HG03039 (cell line): ENCODE measurements at regions not wholly inside any gene's neighbourhood (a gene's known extent, or its start where the extent isn't known, plus 50 kb on each side); places are given as distances from the start of the nearest gene placed in this dataset.

Source experiments
- ATAC-seq: cut with Tn5 transposase; IDR thresholded peaks from one replicate; pipeline ENCODE4 v1.9.1; 2021; ENCODE audit warnings: mild to moderate bottlenecking, moderate library complexity; ENCODE audit not compliant: unreplicated experiment

DNA sequence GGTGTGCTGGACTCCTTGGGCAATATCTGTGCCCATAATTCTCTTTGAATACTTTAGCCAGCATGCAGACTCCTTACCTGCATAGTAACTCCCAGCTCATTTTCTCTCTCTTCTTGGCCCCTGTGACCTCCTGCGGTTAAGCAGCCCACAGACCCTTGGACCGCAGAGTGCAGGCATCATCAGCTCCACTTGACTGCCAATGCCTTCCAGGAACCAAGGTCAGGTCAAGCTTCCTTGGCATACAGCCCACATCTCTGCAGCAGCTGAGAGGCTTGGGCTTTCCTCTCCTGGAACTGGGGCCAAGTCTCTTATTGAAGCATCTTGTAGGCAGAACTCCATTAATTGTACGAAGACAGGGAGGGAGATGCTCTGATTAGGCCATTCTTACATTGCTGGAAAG lies 130.1 kb upstream of the PIEZO2 start:
- no peak for ATAC-seq

DNA sequence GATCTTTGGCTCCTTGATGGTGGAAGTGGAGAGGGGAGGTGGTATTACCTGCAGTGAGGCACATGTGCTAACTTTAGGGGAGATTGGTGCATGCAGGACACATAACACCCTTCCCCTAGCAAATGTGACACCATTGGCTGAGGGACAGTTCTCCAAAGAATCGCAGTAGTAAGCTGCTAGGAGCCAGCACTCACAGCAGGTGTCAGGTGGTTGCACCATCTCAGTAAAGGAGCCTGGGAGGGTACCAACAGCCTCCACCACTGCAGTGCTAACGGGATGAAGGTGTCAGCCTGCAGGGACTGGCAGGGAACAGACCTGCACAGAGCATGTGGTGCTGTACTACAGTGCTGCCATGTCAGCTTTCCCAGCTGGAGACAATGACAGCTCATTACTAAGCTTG lies 127.3 kb upstream of the PIEZO2 start:
- no peak for ATAC-seq

DNA sequence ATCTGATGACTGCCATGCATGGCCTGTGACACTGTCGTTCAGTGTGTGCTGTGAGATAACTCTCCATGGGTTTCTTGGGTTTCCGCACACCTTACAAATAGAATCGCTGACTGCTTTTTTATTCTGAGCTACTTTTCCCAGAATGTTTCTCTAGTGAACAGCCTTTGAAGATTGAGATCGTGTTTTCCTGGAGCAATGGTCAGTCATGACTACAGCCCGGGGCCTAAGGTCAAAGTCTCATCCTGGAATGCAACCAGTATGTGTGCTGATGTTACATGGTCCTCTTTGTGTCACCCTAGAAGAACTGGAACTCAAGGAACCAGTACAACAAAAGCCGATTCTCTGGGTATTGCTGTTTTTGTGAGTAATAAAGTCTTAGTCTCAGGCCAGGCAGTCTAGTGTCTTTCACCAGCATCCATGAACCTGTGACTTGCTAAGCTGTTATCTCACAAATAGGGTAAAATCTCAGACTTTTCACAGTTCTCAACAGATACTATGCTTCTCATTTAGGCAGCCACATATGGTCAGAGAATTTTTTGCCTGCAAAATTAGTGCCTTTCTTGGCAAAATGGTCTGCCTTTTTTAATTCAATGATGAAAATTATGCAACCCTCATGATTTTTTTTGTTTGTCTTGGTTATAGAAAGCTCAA lies 124.9 kb upstream of the PIEZO2 start:
- ATAC-seq, result no peak

DNA sequence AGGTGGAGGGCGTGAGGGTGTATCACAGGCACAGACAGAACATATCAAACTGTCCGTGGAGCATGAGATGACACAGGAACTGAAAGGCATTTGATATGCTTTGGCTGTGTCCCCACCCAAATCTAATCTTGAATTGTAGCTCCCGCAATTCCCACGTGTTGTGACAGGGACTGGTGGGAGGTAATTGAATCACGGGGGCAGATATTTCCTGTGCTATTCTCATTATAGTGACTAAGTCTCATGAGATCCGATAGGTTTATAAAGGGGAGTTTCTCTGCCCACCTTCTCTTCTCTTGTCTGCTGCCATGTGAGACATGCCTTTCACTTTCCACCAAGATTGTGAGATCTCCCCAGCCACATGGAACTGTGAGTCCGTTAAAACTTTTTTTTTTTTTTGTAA lies 123.1 kb upstream of the PIEZO2 start:
- ATAC-seq, result no peak

DNA sequence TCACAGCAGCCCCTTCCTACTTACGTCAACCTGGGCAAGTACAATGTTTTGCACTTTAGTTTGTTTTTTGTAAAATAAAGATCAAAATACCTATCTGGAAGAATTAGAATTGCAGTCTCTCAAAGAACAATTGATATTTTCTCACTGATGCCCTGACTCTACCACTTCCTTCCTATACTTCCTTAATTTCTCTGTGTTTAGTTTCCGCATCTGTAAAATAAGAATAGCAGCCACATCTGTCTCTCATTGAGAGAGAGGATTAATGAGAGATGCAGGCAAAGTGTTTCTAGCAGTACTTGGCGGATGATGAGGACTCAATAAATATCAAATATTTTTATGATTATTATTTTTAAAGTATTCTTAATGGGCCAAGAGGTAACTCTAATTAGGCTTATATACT lies 122.6 kb upstream of the PIEZO2 start:
- ATAC-seq, result no peak

DNA sequence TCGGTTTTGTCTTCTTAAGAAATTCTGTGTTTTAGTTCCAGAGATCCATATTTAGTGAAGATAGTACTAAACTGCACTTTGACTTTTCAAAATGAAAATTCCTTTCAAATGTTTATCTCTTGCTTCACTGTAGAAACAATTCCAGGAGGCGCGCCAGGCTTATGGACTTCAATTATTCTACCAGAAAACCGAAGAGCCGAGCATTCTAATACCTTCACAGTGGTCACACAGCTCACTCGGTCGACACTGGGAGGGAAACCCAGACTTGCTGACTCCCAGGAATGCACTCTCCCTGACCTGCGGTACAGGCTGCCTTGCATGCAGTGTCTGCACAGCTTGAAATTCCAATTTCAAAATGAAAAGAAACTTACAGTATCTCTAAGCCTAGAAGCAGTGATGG lies 119.9 kb upstream of the PIEZO2 start:
- no peak for ATAC-seq

DNA sequence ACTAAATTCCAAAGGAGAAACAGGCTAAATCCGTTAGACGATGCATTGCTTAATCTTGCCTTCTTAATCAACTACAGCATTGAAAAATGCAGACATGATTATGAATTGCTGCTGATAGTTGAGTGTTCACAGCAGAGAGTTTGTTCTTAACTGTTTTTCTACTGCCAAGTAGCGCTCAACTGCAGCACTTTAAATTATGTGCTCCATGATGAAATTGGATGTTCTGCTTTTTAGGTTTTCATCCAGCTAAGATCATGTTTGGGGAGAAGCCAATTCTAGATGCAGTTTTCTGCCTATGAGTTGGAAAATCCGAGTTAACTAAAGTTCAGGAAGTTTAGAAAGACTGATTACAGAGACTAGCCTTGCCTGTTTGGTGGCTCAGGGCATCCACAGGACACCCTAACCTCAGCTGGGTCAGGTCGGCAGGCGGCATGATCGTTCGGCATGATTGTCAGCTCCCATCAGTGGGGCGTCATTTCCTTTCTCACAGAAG lies 119.4 kb upstream of the PIEZO2 start:
- ATAC-seq, result no peak

DNA sequence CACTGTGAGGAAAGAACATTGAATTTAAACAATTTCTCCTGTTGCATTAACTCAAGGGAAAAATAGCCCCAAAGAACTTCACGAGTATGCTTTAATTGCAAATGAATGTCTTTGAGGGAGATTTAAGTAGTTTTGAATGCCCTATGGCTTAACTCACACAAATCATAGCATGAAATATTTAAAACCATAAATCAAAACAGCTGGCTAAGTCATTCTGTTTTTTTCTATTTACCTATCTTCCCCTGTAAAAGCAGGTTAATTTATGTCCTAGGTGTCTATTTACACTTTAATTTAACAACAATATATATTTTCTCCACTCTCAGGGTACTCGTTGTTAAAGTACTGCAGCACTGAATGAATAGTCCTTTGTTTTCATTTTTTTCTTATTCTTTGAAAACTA lies 118.8 kb upstream of the PIEZO2 start:
- no peak for ATAC-seq

DNA sequence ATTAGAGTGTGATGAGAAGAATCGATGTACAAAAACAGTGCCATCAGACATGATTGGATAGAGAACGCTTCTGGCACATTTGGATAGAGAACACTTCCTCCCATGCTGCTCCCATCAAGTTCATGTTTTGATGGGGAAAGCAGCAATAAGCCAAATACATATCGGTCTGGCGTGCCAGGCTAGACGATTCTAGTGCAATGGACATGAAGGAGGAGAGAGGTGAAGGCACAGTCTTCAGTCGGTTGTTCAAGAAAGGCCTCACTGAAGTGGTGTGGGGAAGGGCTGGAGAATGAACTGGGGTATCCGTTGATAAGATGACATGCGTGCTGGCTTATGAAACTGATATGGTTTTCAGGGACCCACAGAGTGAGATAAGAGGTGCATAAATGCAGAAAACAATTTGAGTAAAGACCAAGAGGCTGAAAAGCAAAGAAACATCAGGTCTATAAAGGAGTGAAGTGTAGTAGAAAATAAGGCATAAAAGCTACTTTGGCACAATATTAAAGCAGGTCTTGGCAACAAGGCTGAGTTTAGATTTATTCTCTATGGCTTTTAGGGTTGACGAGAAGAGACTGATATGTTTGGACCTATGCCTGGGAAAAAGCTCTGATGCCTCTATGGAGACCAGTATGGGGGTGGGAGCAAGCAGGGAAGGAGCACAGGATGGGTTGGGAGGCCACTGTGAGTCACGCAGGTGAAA lies 117.6 kb upstream of the PIEZO2 start:
- no peak for ATAC-seq

DNA sequence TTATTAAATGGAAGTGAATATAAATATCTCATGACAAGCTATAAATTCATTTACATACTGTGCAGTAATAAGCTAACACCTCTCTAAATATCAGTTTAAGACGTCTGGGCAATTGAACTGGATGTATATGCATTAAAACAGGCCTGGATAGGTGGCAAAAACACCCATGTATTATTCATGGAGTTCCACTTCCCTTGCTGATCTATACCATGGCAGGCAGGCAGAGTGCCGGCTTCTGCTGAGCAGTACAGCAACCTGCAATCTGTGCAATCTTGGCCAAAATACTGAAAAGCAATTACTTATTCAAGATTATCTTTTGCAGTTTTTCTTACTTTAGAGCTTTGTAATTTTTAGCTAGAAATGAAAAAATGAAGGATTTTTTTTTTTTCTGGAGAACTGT lies 112.1 kb upstream of the PIEZO2 start:
- ATAC-seq, result no peak

DNA sequence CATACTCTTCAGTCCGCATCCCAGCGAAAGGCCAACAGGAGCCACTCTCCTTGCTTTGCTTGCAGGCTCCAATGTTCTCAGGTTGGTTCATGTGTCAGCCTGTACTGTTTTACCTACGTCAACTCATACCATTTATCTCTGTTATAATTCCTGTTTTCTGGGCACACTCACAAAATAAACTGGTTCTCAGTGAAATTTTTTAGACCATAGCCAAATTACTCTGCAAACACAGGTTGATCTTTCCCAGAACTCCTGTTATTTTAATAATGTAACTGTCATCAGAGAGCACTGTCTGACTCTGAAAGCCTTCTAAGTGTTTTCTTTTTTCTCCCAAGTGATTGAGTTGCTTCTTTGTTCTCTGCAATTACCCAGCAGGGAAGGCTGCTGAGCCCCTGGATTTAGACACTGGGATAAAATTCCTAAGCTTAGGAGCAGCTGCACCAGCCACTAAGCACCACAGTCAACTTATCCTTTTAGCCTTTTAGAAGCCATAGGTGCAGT lies 111.6 kb upstream of the PIEZO2 start:
- ATAC-seq, result no peak

DNA sequence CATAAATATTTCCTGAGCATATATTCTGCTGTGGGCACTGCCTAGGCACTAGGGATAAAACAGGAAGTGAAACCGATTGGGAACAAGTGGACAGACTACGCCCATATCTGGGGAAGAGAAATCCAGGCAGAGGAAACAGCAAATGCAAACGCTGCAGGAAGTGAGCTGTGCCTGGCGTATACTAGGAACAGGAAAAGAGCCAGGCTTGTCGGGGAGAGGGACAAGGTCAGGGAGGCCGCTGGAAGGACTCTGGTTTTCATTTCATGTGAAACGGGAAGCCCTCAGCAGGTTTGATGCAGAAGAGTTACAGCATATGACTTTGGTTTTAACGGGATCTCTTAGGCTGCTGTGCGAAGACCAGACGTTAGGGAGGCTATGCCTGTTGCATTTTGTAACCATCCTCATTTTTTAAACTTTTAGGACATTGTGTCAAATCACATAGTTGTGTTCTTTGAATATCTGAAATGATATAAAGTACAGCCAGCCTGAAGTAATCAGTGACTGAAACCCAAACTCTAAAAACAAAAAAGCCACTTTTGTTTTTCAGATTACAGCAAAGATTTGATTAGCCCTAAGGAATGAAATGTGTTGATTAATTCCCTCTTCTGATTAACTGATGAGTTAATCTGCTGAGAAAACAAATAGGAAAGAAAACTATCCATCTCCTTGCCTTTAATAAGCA lies 110.2 kb upstream of the PIEZO2 start:
- no peak for ATAC-seq

DNA sequence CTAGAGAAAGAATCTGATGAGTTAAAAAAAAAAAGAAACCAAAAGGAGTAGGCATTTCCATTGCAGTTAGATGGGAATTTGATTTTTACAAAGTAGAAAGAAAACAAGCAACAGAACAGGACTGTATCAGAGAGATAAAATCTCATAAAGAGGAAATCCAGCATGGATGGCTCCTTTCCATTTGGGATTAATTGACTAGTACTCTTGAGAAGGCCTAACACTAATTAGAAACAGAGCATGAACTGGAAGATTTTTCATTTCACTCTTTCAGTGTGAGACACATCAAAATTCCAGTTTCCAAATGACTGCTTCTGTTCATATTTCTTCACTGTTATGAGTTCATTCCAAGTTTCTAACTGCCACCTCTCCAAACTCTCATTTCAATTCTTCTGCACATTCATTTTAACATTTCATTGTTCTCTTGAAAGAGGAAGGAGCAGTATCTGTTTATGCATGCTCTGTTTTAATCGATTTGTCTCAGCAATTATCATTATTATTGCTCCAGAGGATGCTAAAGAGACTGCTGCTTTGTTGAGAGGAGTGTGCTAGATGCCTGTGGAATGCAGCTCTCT lies 108.8 kb upstream of the PIEZO2 start:
- no peak for ATAC-seq

DNA sequence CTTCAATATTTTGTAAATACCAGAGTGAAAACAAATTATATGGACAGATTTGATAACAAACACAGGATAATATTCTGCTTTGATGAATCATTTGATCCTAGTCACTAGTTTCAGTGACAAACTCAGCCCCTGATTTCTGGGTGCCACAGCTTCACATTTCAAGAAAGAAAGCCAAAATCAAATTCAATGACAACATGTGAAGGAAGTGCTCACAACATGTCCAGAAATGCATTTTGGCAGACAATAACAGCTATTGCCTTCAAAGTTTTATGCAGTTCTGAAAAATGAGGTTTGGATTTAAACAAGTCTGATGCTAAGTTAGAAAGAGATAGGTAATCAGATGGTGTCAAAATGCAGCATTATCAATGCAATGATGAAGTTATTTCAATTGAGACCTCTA lies 106.9 kb upstream of the PIEZO2 start:
- ATAC-seq, result no peak

DNA sequence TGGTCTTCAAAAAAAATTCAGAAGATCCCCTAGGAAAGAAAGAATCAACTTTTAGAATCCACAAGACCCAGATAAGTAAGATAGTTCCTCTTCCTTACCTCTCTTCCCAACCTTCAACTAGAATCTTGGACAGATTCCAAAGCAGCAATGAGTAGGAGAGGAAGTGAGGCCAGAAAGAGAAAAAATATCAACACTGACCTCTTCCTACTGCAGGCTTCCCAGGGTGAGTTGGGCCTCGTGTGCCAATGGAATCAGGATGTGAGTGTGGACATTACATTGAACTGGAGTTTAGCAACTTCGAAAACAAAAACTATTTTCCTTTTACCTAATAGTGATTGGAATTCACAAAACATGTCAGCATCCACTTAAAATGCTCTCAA lies 102.5 kb upstream of the PIEZO2 start:
- ATAC-seq, result no peak

DNA sequence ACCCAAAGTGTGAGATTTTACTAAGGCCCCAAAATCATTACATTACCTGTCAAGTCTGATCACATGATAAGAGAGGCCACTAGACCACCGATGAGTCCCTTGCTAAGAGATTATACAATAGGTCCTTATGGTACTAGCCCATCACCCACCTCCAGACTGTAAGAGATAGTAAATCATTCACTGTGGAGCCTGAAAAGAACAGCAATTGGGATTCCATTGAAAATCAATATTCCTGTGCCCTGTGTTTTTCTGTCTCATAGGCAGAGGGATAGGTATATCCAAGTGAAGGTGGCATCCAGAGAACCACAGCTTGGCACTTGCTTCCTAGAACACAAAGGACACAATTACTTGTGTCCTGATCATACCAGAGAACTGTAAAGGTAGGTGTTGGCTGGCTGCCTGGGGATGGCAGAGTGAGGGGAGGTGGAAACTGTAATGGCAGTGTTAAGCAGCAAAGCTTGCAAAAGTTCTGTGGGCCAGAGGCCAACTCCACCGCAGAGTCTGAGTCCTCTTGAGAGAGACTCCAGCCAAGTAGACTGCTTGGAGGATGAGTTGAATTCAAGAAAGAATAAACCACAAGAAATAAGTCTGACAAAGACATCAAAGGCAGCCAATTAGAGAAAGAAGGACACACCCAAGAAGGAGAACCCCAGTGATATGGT lies 102.0 kb upstream of the PIEZO2 start:
- ATAC-seq, result no peak

DNA sequence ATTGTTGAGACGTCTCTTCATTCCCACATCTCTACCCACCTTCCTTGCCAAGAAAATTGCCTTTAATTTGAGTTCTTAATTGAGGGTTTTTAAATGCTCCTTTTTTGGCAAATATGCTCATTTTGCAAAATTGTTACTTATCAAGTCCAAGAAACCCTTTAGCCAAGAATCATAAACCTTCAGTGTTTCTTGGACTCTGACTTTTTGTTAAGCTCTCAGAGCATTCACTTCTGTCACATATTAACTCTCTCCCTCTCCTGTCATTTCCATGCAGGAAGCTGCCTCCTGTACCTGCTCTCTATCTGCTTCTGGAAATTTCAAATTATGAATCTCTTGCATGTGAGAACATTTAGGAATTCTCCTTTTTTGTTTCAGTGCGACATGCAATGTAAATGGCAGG lies 100.0 kb upstream of the PIEZO2 start:
- no peak for ATAC-seq

DNA sequence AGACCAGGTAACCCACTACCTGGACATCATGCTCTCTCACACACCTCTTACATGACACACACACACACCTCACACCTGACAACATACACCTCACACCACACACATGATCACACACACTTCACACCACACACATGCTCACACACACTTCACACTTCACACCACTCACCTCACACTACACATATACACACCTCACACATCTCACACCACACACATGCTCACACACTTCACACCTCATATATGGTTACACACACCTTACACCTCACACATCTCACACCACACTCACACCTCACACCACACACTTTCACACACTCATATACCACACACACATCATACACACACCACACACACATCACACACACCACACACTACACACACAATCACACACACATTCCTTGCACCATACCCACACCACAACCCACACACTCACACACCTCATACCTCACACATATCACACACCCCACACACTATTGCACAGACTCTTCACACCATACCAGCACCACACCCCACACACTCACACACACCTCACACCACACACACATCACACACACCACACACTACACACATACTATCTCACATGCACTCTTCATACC lies 98.1 kb upstream of the PIEZO2 start:
- ATAC-seq, result no peak

DNA sequence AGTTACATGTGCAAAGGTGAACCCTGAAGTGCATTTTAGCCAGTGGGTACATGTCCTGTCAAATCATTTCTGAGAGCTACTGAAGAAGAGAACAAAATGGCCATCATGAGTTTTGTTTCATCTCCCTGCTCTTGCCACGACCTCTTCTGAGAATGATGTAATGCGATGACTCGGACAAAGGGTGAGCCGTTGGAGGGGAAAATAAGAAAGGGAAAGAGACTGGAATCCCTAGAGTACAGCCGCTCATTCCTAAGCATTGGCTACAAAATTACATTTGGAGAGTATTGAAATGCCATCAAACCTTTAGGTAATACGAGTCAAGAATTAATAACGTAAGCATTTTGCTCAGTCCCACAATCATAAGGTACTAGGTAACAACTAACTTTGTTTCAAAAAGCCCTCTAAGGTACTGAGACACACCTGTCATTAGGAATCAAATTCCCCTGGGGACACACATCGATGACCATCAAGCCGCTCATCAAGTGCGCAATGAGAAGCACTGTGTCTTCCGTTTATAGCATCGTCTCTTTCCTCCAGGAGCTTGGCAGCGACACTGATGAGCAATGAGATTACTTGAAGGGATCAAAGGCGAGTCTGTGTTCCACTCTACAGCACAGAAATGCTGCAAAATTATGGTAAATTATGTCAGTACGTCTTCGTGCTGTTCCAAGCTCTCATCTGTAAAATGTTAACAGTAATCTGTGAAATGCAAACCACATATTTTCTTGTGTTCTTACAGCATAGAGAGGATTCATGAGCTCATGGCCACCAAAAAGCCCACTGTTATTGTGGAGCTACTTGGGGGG lies 97.3 kb upstream of the PIEZO2 start:
- ATAC-seq, result no peak

DNA sequence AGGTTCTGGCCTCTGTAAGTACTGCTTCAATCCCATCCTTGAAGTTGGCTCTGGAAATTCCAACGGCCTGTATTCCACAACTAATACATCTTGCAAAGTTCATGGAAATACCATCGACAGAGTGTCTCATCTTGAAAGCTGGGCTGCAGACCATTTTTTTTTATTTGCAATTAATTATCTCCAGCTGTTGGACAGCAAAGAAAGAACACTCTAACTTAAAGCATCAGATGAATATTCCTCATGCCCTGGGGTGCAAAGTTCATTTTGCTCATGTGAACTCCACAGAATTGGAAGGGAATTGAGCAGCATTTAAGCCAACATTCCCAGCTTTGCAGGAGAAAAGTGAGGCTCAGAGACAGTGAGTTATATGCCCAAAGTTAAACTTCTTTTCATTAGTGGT lies 96.5 kb upstream of the PIEZO2 start:
- ATAC-seq, result no peak
